ENCODE measurements at regions not wholly inside any gene's neighbourhood (a gene's known extent, or its start where the extent isn't known, plus 50 kb on each side); places are given as distances from the start of the nearest gene placed in this dataset.
"Not testable (repeated sequence)": the region's sequence is repeated elsewhere in the genome, so short reads cannot be mapped to it uniquely, and the experiment has no call there.

GRCh38 chr4:141331534-141332358, 111.1 kb downstream of the ZNF330 start:
- H3K4me3 Mint-ChIP-seq, result no peak overlapping the region
- H3K9me3 Mint-ChIP-seq, result no peaks in the 10 kb centered on the region
- POLR2A ChIA-PET, result no interaction called here
- no peaks in the 10 kb centered on the region for H3K36me3 Mint-ChIP-seq (ENCODE audit: low read depth)
- no peak for DNase-seq
- H3K27me3 Mint-ChIP-seq, result peaks cover 38% of the 10 kb centered on the region
- CTCF ChIA-PET, result no interaction called here
- H3K4me1 Mint-ChIP-seq, result no peaks in the 10 kb centered on the region
- H3K27ac Mint-ChIP-seq, result no peak overlapping the region

GRCh38 chr4:141332359-141333181, 111.9 kb downstream of the ZNF330 start:
- H3K27ac Mint-ChIP-seq; POLR2A ChIA-PET; H3K36me3 Mint-ChIP-seq (ENCODE audit: low read depth); CTCF ChIA-PET; DNase-seq; H3K4me1 Mint-ChIP-seq; H3K4me3 Mint-ChIP-seq; H3K9me3 Mint-ChIP-seq: not testable (repeated sequence)
- peaks cover 38% of the 10 kb centered on the region for H3K27me3 Mint-ChIP-seq

- CTCF ChIA-PET; H3K36me3 Mint-ChIP-seq (ENCODE audit: low read depth); H3K4me1 Mint-ChIP-seq: not testable (repeated sequence)
Observed at GRCh38 chr4:141333456-141334230, 112.9 kb downstream of the ZNF330 start.

GRCh38 chr4:141335166-141335565, 114.5 kb downstream of the ZNF330 start:
- no peak overlapping the region for H3K4me3 Mint-ChIP-seq
- ChIA-PET POLR2A (no interaction called here), CTCF (no interaction called here)
- H3K27me3 Mint-ChIP-seq, result peaks cover 34% of the 10 kb centered on the region
- no peak for DNase-seq
- H3K36me3 Mint-ChIP-seq (ENCODE audit: low read depth), result no peaks in the 10 kb centered on the region
- H3K9me3 Mint-ChIP-seq, result no peaks in the 10 kb centered on the region
- H3K27ac Mint-ChIP-seq, result no peak overlapping the region
- H3K4me1 Mint-ChIP-seq, result no peaks in the 10 kb centered on the region

More at GRCh38 chr4:141333456-141334230, 112.9 kb downstream of the ZNF330 start:
- H3K9me3 Mint-ChIP-seq, H3K27ac Mint-ChIP-seq, H3K4me3 Mint-ChIP-seq, POLR2A ChIA-PET, DNase-seq: not testable (repeated sequence)
- peaks cover 38% of the 10 kb centered on the region for H3K27me3 Mint-ChIP-seq

GRCh38 chr4:141338238-141338637, 117.5 kb downstream of the ZNF330 start:
- DNase-seq, result no peak
- H3K36me3 Mint-ChIP-seq (ENCODE audit: low read depth), result no peaks in the 10 kb centered on the region
- POLR2A ChIA-PET, result no interaction called here
- no peak overlapping the region for H3K4me3 Mint-ChIP-seq
- H3K9me3 Mint-ChIP-seq, result no peaks in the 10 kb centered on the region
- peaks cover 30% of the 10 kb centered on the region for H3K27me3 Mint-ChIP-seq
- CTCF ChIA-PET, result no interaction called here
- no peak overlapping the region for H3K27ac Mint-ChIP-seq
- no peaks in the 10 kb centered on the region for H3K4me1 Mint-ChIP-seq

GRCh38 chr4:141339391-141339790, 118.7 kb downstream of the ZNF330 start:
- DNase-seq, result no peak
- no peaks in the 10 kb centered on the region for H3K36me3 Mint-ChIP-seq (ENCODE audit: low read depth)
- no peak overlapping the region for H3K4me3 Mint-ChIP-seq
- H3K27me3 Mint-ChIP-seq, result peaks cover 24% of the 10 kb centered on the region
- H3K9me3 Mint-ChIP-seq, result no peaks in the 10 kb centered on the region
- POLR2A ChIA-PET, result no interaction called here
- H3K27ac Mint-ChIP-seq, result no peak overlapping the region
- no peaks in the 10 kb centered on the region for H3K4me1 Mint-ChIP-seq
- CTCF ChIA-PET, result no interaction called here

- CTCF ChIA-PET, result no interaction called here
- no peaks in the 10 kb centered on the region for H3K9me3 Mint-ChIP-seq
- H3K27me3 Mint-ChIP-seq, result peaks cover 19% of the 10 kb centered on the region
- DNase-seq, result no peak
- H3K4me3 Mint-ChIP-seq, result no peak overlapping the region
- POLR2A ChIA-PET, result no interaction called here
- no peak overlapping the region for H3K27ac Mint-ChIP-seq
- H3K4me1 Mint-ChIP-seq, result no peaks in the 10 kb centered on the region
- H3K36me3 Mint-ChIP-seq (ENCODE audit: low read depth), result no peaks in the 10 kb centered on the region
Observed at GRCh38 chr4:141339966-141340365, 119.3 kb downstream of the ZNF330 start.

GRCh38 chr4:141340458-141340857, 119.8 kb downstream of the ZNF330 start:
- Mint-ChIP-seq H3K27me3 (peaks cover 15% of the 10 kb centered on the region), H3K9me3 (no peaks in the 10 kb centered on the region), H3K27ac (no peak overlapping the region), H3K4me1 (no peaks in the 10 kb centered on the region), H3K4me3 (no peak overlapping the region), H3K36me3 (ENCODE audit: low read depth) (no peaks in the 10 kb centered on the region)
- DNase-seq, result no peak
- ChIA-PET CTCF (no interaction called here), POLR2A (no interaction called here)

- H3K4me3 Mint-ChIP-seq, result no peak overlapping the region
- CTCF ChIA-PET, result no interaction called here
- no peak for DNase-seq
- H3K36me3 Mint-ChIP-seq (ENCODE audit: low read depth), result no peaks in the 10 kb centered on the region
- no peak overlapping the region for H3K27ac Mint-ChIP-seq
- H3K4me1 Mint-ChIP-seq, result no peaks in the 10 kb centered on the region
- H3K27me3 Mint-ChIP-seq, result peaks cover 6% of the 10 kb centered on the region
- no peaks in the 10 kb centered on the region for H3K9me3 Mint-ChIP-seq
- POLR2A ChIA-PET, result no interaction called here
Observed at GRCh38 chr4:141346144-141346543, 125.4 kb downstream of the ZNF330 start.

GRCh38 chr4:141347684-141348083, 127.0 kb downstream of the ZNF330 start:
- CTCF ChIA-PET, result no interaction called here
- POLR2A ChIA-PET, result interaction anchor here (0.6 kb wide), 1 partner anchor 121 kb away, joined by 4 read pairs; no protein-coding TSS in a partner anchor
- no peak for DNase-seq
- H3K9me3 Mint-ChIP-seq, result no peaks in the 10 kb centered on the region
- H3K4me3 Mint-ChIP-seq, result no peak overlapping the region
- H3K27me3 Mint-ChIP-seq, result peaks cover 2% of the 10 kb centered on the region
- no peaks in the 10 kb centered on the region for H3K4me1 Mint-ChIP-seq
- H3K36me3 Mint-ChIP-seq (ENCODE audit: low read depth), result no peaks in the 10 kb centered on the region
- H3K27ac Mint-ChIP-seq, result no peak overlapping the region

GRCh38 chr4:141348125-141348524, 127.4 kb downstream of the ZNF330 start:
- ChIA-PET CTCF (no interaction called here), POLR2A (interaction anchor here (0.6 kb wide), 1 partner anchor 121 kb away, joined by 4 read pairs; no protein-coding TSS in a partner anchor)
- Mint-ChIP-seq H3K27ac (no peak overlapping the region), H3K9me3 (no peaks in the 10 kb centered on the region), H3K4me3 (no peak overlapping the region), H3K4me1 (no peaks in the 10 kb centered on the region), H3K36me3 (ENCODE audit: low read depth) (no peaks in the 10 kb centered on the region), H3K27me3 (peaks cover 2% of the 10 kb centered on the region)
- DNase-seq, result no peak

GRCh38 chr4:141348573-141348972, 127.9 kb downstream of the ZNF330 start:
- Mint-ChIP-seq H3K36me3 (ENCODE audit: low read depth) (no peaks in the 10 kb centered on the region), H3K9me3 (no peaks in the 10 kb centered on the region), H3K4me3 (no peak overlapping the region), H3K27ac (no peak overlapping the region), H3K4me1 (no peaks in the 10 kb centered on the region), H3K27me3 (peaks cover 2% of the 10 kb centered on the region)
- no peak for DNase-seq
- ChIA-PET CTCF (no interaction called here), POLR2A (interaction anchor here (0.6 kb wide), 1 partner anchor 122 kb away, joined by 4 read pairs; no protein-coding TSS in a partner anchor)

GRCh38 chr4:141349236-141349635, 128.5 kb downstream of the ZNF330 start:
- CTCF ChIA-PET, result no interaction called here

More at GRCh38 chr4:141349236-141349635, 128.5 kb downstream of the ZNF330 start:
- Mint-ChIP-seq H3K27ac (no peak overlapping the region), H3K4me1 (no peaks in the 10 kb centered on the region), H3K9me3 (no peaks in the 10 kb centered on the region), H3K4me3 (no peak overlapping the region), H3K27me3 (no peaks in the 10 kb centered on the region), H3K36me3 (ENCODE audit: low read depth) (no peaks in the 10 kb centered on the region)
- DNase-seq, result no peak
- POLR2A ChIA-PET, result no interaction called here

Measured in activated CD4-positive, alpha-beta T cell treated with anti-CD3 and anti-CD28 coated beads, Interleukin-2, amount 10 ng/mL, durations not matched to agents 7 days and 5 days (primary cell).